RWPE1 (cell line): ENCODE measurements at regions not wholly inside any gene's neighbourhood (a gene's known extent, or its start where the extent isn't known, plus 50 kb on each side); places are given as distances from the start of the nearest gene placed in this dataset.

Experiments used
- CTCF ChIA-PET: fragments of 350-600 bp; sonication (Branson Sonifier 250); formaldehyde crosslinking; extraction: SDS; loops from one replicate; lab custom pipeline; 2021; lab: Yijun Ruan, JAX
- POLR2A ChIA-PET: fragments of 400-600 bp; formaldehyde crosslinking; extraction: SDS; loops from one replicate; lab custom pipeline; 2020; ENCODE audit warnings: antibody characterized with exemption; ENCODE audit not compliant: low non-redundant PET; lab: Yijun Ruan, JAX
- DNase-seq: peaks from one replicate; pipeline ENCODE4 v3.0.0; 2012; ENCODE audit warnings: low spot score
- H3K27ac ChIP-seq: fragments of 450-650 bp; 2 replicates; pipeline ENCODE4 v1.5.1; 2017
- TF ChIP-seq, protein P1 (sequence below): fragments of 450-650 bp; conservative IDR thresholded peaks from 2 replicates; pipeline ENCODE4 v1.5.1; 2017; ENCODE audit warnings: low read depth, mild to moderate bottlenecking

DNA sequence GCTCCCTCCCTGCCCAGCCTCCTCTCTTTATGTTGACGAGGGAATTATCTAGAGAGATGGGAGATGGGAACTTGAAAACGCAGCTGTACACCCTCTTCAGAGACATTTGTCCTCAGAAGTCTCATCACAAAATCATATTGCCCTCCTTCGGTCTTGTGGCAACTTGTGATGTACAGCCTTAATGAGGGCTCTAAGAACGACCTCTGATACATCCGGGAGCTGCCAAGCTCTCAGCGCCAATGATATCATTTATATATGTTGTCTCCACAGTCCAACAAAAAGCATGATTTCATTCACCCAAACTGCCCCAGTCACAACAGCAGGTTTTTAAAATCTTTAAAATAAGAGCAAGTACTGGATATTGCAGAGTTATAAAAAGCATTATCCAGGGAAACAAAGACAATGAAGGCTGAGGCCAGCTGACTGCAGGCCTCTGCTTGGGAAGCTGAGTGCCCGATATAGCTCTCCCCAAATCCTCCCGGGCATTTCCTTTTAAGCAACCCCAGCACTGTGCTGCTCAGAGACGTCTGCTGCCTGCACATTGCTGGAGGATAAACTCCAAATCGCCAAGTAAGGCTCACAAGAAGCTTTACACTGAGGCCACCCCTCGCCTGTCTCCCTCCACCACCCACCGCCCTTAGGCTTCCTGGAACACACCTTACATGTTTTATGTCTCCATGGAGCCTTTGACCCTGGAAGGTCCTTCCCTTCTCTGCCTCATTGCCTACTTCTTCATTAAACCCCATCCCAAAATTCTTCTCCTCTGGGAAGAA is 236.1 kb downstream of the C1orf94 start:
- DNase-seq = no peak
- H3K27ac ChIP-seq = no peak overlapping the region
- CTCF ChIA-PET = no interaction called here
- TF ChIP-seq, protein P1, sequence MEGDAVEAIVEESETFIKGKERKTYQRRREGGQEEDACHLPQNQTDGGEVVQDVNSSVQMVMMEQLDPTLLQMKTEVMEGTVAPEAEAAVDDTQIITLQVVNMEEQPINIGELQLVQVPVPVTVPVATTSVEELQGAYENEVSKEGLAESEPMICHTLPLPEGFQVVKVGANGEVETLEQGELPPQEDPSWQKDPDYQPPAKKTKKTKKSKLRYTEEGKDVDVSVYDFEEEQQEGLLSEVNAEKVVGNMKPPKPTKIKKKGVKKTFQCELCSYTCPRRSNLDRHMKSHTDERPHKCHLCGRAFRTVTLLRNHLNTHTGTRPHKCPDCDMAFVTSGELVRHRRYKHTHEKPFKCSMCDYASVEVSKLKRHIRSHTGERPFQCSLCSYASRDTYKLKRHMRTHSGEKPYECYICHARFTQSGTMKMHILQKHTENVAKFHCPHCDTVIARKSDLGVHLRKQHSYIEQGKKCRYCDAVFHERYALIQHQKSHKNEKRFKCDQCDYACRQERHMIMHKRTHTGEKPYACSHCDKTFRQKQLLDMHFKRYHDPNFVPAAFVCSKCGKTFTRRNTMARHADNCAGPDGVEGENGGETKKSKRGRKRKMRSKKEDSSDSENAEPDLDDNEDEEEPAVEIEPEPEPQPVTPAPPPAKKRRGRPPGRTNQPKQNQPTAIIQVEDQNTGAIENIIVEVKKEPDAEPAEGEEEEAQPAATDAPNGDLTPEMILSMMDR = no peak
- POLR2A ChIA-PET = no interaction called here

DNA sequence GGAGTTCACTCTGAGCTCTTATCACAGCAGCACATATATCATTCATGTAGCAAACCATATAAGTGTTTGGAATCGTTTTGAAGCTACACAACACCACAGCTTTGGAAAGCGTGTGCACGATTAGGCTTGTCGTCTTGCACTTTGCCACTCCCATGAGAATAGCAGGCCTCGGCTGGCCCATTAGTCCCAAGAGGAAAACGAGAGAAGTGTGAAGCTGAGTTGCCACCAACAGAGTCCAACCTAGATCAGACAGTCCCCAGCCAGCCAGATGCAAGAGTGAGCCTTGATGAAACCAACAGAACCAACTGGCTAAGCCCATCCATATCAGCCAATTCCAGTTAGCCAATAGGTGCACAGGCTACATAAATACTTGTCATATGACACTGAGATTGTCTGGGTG is 238.4 kb downstream of the C1orf94 start:
- ChIA-PET CTCF (no interaction called here), POLR2A (no interaction called here)
- TF ChIP-seq, protein P1 = no peak
- H3K27ac ChIP-seq = no peak overlapping the region
- no peak for DNase-seq

DNA sequence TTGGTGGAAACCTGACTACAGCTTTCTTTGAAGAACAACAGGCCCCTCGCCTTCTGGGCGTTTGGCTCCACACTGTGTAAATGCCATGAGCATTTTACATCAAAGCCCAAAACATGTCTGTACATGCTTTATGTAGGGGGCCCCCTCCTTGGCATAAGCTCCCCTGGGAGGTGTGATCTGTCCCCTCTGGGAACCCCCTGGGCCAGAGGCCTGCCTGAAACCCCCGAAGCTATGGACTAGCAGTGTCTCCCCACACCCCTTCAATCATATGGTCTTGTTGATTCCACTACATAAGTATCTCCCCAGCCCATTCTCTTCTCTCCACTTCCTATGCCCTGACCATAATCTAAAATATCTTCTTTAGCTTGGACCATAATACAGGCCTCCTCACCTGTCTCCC is 241.5 kb downstream of the C1orf94 start:
- POLR2A ChIA-PET = no interaction called here
- CTCF ChIA-PET = interaction anchor here (0.6 kb wide), 1 partner anchor 69 kb away, joined by 5 read pairs; no protein-coding TSS in a partner anchor
- DNase-seq = no peak
- TF ChIP-seq, protein P1 = no peak
- H3K27ac ChIP-seq = no peak overlapping the region

DNA sequence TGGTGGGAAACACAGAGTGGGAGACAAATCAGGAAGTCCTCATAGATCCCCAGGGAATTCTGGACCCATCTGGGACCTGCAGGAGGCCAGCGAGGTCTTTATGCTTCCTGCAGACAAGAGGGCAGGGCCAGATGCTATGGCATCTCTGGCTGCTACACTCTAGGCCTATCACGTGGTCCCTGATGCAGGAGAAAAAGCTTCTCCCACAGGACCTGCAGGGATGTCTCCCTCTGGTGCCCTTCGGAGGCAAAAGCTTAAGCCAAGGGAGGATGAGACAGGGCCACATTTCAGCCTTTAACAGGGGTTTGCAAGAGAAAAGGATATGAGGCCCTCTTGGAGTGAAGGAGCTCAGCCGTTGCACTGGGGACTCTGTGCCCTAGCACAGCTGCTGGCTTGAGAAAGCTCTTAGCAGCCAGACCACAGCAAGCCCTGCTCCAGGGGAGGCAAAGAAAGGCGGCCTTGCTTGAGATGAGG is 243.0 kb downstream of the C1orf94 start:
- H3K27ac ChIP-seq = no peak overlapping the region
- POLR2A ChIA-PET = no interaction called here
- TF ChIP-seq, protein P1 = no peak
- CTCF ChIA-PET = interaction anchor here (0.5 to 0.8 kb wide), 3 partner anchors 35 to 786 kb away, joined by 3 to 6 read pairs (median 4); no protein-coding TSS in a partner anchor
- DNase-seq = no peak

DNA sequence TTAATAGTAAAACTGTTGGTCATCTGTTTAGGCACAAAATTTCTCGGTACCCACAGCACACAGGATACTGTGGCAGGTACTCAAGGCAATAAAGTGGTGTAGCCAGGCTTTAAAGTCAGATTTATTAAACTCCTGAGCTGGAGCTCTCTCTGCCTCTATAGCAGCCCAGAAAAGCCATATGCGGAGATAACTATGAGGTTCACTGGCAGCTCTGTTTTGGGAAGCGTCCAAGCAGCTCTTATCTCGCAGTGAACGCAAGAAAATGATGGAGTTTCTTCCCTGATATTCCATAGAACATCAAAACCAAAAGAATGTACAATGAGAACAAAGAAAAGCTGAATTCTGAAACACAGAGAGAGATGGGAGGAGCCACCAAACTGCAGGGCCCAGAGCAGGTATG is 248.3 kb downstream of the C1orf94 start:
- no peak for DNase-seq
- ChIA-PET CTCF (interaction anchor here (0.7 kb wide), 1 partner anchor 73 kb away, joined by 3 read pairs; no protein-coding TSS in a partner anchor), POLR2A (no interaction called here)
- H3K27ac ChIP-seq = no peak overlapping the region
- TF ChIP-seq, protein P1 = no peak

DNA sequence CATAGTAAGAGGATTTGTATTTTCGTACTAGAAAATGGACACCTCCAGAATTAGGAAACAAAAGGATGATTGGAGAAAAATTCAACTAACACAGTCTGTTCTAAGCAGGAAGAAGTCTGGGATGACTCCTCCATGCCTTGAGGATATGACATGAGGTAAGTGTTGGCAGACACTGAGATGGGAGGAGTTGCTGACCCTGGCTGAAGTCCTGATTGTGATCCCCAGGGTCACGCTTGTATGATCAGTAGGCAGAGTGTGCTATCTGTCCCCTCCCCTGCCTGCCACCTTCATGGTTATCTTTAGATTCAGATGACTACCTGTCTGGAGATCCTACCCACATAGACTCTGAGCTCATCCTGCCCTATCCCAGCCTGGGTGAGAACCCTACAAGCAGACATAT is 249.1 kb downstream of the C1orf94 start:
- TF ChIP-seq, protein P1 = no peak
- POLR2A ChIA-PET = no interaction called here
- CTCF ChIA-PET = no interaction called here
- no peak for DNase-seq
- H3K27ac ChIP-seq = no peak overlapping the region
